H9 (cell line): ENCODE measurements at regions not wholly inside any gene's neighbourhood (a gene's known extent, or its start where the extent isn't known, plus 50 kb on each side); places are given as distances from the start of the nearest gene placed in this dataset.

Experiments
- DNase-seq: peaks from one replicate; pipeline ENCODE4 v3.0.0-alpha.2; 2017
- H2AFZ ChIP-seq: one replicate; pipeline ENCODE4 v1.6.1; 2013; ENCODE audit warnings: mild to moderate bottlenecking, low read length, control low read depth, moderate library complexity
- H2AK5ac ChIP-seq: 2 replicates; pipeline ENCODE4 v1.6.1; 2013; ENCODE audit warnings: low read length, control low read depth, mixed read lengths; ENCODE audit not compliant: insufficient read length
- H2BK120ac ChIP-seq: one replicate; pipeline ENCODE4 v1.6.1; 2013; ENCODE audit warnings: low read depth, mild to moderate bottlenecking, low read length, control low read depth, inconsistent platforms; ENCODE audit not compliant: poor library complexity, severe bottlenecking
- H2BK12ac ChIP-seq: 2 replicates; pipeline ENCODE4 v1.6.1; 2013; ENCODE audit warnings: low read length, control low read depth, mixed read lengths, low read depth; ENCODE audit not compliant: insufficient read length
- H2BK15ac ChIP-seq: 2 replicates; pipeline ENCODE4 v1.6.1; 2013; ENCODE audit warnings: low read depth, low read length, control low read depth
- H2BK20ac ChIP-seq: one replicate; pipeline ENCODE4 v1.6.1; 2013; ENCODE audit warnings: low read depth, mild to moderate bottlenecking, low read length, control low read depth, inconsistent platforms; ENCODE audit not compliant: poor library complexity, severe bottlenecking
- H2BK5ac ChIP-seq: 2 replicates; pipeline ENCODE4 v1.6.1; 2013; ENCODE audit warnings: low read length, control low read depth, mixed read lengths; ENCODE audit not compliant: insufficient read length
- H3K14ac ChIP-seq: 2 replicates; pipeline ENCODE4 v1.6.1; 2013; ENCODE audit warnings: low read length, control low read depth; ENCODE audit not compliant: insufficient read depth
- H3K18ac ChIP-seq: 2 replicates; pipeline ENCODE4 v1.6.1; 2013; ENCODE audit warnings: low read depth, mild to moderate bottlenecking, mixed read lengths, low read length, control low read depth; ENCODE audit not compliant: insufficient read length
- H3K23ac ChIP-seq: 2 replicates; pipeline ENCODE4 v1.6.1; 2013; ENCODE audit warnings: low read length, control low read depth, mixed read lengths, low read depth; ENCODE audit not compliant: insufficient read length
- H3K23me2 ChIP-seq: 2 replicates; pipeline ENCODE4 v1.6.1; 2013; ENCODE audit warnings: low read depth, mild to moderate bottlenecking, mixed read lengths, low read length, control low read depth; ENCODE audit not compliant: insufficient read length, poor library complexity, severe bottlenecking
- H3K27ac ChIP-seq: 2 replicates; pipeline ENCODE4 v1.5.1; 2013; ENCODE audit warnings: low read length, control low read depth, mixed read lengths, low read depth; ENCODE audit not compliant: insufficient read length
- H3K27me3 ChIP-seq: 2 replicates; pipeline ENCODE4 v1.6.1; 2013; ENCODE audit warnings: low read length, control low read depth, inconsistent platforms; ENCODE audit not compliant: insufficient read depth
- H3K4ac ChIP-seq: 2 replicates; pipeline ENCODE4 v1.6.1; 2013; ENCODE audit warnings: low read depth, mild to moderate bottlenecking, control low read depth, inconsistent platforms, low read length, moderate library complexity
- H3K4me1 ChIP-seq: 2 replicates; pipeline ENCODE4 v1.6.1; 2013; ENCODE audit warnings: low read length, control low read depth, inconsistent platforms; ENCODE audit not compliant: insufficient read depth
- H3K4me2 ChIP-seq: 2 replicates; pipeline ENCODE4 v1.6.1; 2013; ENCODE audit warnings: low read length, control low read depth, mixed read lengths; ENCODE audit not compliant: insufficient read length, insufficient read depth
- H3K56ac ChIP-seq: 2 replicates; pipeline ENCODE4 v1.6.1; 2013; ENCODE audit warnings: low read depth, mild to moderate bottlenecking, mixed read lengths, low read length, control low read depth; ENCODE audit not compliant: insufficient read length
- H3K79me1 ChIP-seq: 2 replicates; pipeline ENCODE4 v1.6.1; 2013; ENCODE audit warnings: low read depth, mild to moderate bottlenecking, moderate library complexity, low read length, control low read depth, inconsistent platforms; ENCODE audit not compliant: insufficient read depth, poor library complexity, severe bottlenecking
- H3K79me2 ChIP-seq: 2 replicates; pipeline ENCODE4 v1.6.1; 2013; ENCODE audit warnings: low read length, control low read depth, inconsistent platforms; ENCODE audit not compliant: insufficient read depth
- H3K9ac ChIP-seq: 2 replicates; pipeline ENCODE4 v1.6.1; 2013; ENCODE audit warnings: low read length, control low read depth, mixed read lengths; ENCODE audit not compliant: insufficient read length; ENCODE audit errors: extremely low read depth
- H3K9me3 ChIP-seq: one replicate; pipeline ENCODE4 v1.6.1; 2013; ENCODE audit warnings: low read depth, low read length, inconsistent platforms; ENCODE audit not compliant: control insufficient read depth
- H3T11ph ChIP-seq: one replicate; pipeline ENCODE4 v1.6.1; 2013; ENCODE audit warnings: mild to moderate bottlenecking, low read length, control low read depth, inconsistent platforms
- H4K20me1 ChIP-seq: one replicate; pipeline ENCODE4 v1.6.1; 2013; ENCODE audit not compliant: control insufficient read depth, insufficient read length, insufficient read depth
- H4K5ac ChIP-seq: 2 replicates; pipeline ENCODE4 v1.6.1; 2013; ENCODE audit warnings: low read depth, mild to moderate bottlenecking, mixed read lengths, low read length, control low read depth; ENCODE audit not compliant: insufficient read length
- H4K8ac ChIP-seq: replicated peaks from 2 replicates; pipeline ENCODE4 v1.6.1; 2013; ENCODE audit warnings: low read length, control low read depth, mixed read lengths, low read depth; ENCODE audit not compliant: insufficient read length
- H4K91ac ChIP-seq: 2 replicates; pipeline ENCODE4 v1.6.1; 2013; ENCODE audit warnings: low read depth, mild to moderate bottlenecking, moderate library complexity, mixed read lengths, low read length, control low read depth; ENCODE audit not compliant: insufficient read length
- H3K27ac Mint-ChIP-seq, 3 experiments: 2 replicates in 2 of 3; 3 replicates in 1 of 3; pipeline ENCODE4 v1.8.0; 2020 to 2021; ENCODE audit warnings: mixed read lengths in 3 of 3, mild to moderate bottlenecking in 1 of 3, moderate library complexity in 1 of 3
- H3K27me3 Mint-ChIP-seq: 2 replicates; pipeline ENCODE4 v1.8.0; 2021; ENCODE audit warnings: low read depth, mild to moderate bottlenecking, moderate library complexity, mixed read lengths
- H3K36me3 Mint-ChIP-seq, 3 experiments: 2 replicates in 2 of 3; 3 replicates in 1 of 3; pipeline ENCODE4 v1.8.0; 2020 to 2021; ENCODE audit warnings: low read depth in 3 of 3, mixed read lengths in 3 of 3; ENCODE audit not compliant: insufficient read depth in 1 of 3
- H3K4me1 Mint-ChIP-seq, 2 experiments: 2 replicates each; pipeline ENCODE4 v1.8.0; 2020; ENCODE audit warnings: mixed read lengths in 2 of 2
- H3K4me3 Mint-ChIP-seq, 2 experiments: 2 replicates in 1 of 2; 3 replicates in 1 of 2; pipeline ENCODE4 v1.8.0; 2020 to 2021; ENCODE audit warnings: mild to moderate bottlenecking in 2 of 2, mixed read lengths in 2 of 2, moderate library complexity in 1 of 2
- H3K9me3 Mint-ChIP-seq, 2 experiments: 2 replicates in 1 of 2; 3 replicates in 1 of 2; pipeline ENCODE4 v1.8.0; 2020; ENCODE audit warnings: mild to moderate bottlenecking in 2 of 2, mixed read lengths in 2 of 2, moderate library complexity in 1 of 2
- WGBS: extraction: QIAGEN DNeasy Blood & Tissue Kit; methylation state at CpG from one replicate; pipeline ENCODE4 v1.1.7; 2013; ENCODE audit warnings: missing lambda C conversion rate, low lambda C conversion rate, mixed read lengths; ENCODE audit not compliant: insufficient read length; ENCODE audit errors: extremely low coverage; 5-methylcytosine and 5-hydroxymethylcytosine counted together
- TF ChIP-seq, protein P1 (sequence below): fragments of 200-600 bp; sonication (generic); conservative IDR thresholded peaks from 3 replicates; pipeline ENCODE4 v1.8.0; 2021; ENCODE audit warnings: antibody characterized with exemption, mild to moderate bottlenecking

DNA sequence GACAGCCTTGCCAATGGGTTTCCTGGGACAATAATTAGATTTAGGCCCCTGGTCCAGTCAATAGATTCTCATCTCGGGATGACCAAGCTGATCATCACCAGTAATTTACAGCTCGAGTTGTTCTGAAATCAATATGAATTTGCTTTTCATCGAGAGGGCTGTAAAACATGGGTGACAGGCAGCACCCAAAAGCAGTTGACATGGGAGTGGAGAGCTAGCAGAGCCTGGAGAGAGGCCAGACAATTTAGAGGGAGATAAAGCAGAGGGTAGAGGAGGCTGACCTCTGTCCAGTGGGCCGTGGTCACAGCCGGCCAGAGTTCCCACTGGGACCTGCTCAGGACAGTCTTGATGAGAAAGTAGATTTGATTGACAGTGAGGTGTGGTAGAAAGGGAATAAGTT, 157.3 kb downstream of the ASCL4 start:
- TF ChIP-seq, protein P1, sequence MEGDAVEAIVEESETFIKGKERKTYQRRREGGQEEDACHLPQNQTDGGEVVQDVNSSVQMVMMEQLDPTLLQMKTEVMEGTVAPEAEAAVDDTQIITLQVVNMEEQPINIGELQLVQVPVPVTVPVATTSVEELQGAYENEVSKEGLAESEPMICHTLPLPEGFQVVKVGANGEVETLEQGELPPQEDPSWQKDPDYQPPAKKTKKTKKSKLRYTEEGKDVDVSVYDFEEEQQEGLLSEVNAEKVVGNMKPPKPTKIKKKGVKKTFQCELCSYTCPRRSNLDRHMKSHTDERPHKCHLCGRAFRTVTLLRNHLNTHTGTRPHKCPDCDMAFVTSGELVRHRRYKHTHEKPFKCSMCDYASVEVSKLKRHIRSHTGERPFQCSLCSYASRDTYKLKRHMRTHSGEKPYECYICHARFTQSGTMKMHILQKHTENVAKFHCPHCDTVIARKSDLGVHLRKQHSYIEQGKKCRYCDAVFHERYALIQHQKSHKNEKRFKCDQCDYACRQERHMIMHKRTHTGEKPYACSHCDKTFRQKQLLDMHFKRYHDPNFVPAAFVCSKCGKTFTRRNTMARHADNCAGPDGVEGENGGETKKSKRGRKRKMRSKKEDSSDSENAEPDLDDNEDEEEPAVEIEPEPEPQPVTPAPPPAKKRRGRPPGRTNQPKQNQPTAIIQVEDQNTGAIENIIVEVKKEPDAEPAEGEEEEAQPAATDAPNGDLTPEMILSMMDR = no peak
- no peaks in the 10 kb centered on the region for H3K4me1 ChIP-seq
- H3K9me3 ChIP-seq = no peaks in the 10 kb centered on the region
- Mint-ChIP-seq H3K9me3 (no peaks in the 10 kb centered on the region), H3K27me3 (peaks cover 65% of the 10 kb centered on the region), H3K36me3 (no peaks in the 10 kb centered on the region), H3K4me3 (no peak overlapping the region), H3K27ac (no peak overlapping the region), H3K4me1 (no peaks in the 10 kb centered on the region)
- H2BK120ac ChIP-seq = no peak overlapping the region
- H2BK5ac ChIP-seq = no peak overlapping the region
- H3K27ac ChIP-seq = no peak overlapping the region
- no peaks in the 10 kb centered on the region for H3K23me2 ChIP-seq
- no peak overlapping the region for H3K14ac ChIP-seq
- no peak overlapping the region for H3T11ph ChIP-seq
- no peak overlapping the region for H4K5ac ChIP-seq
- no peak overlapping the region for H2BK12ac ChIP-seq
- H3K18ac ChIP-seq = no peak overlapping the region
- no peak overlapping the region for H3K4me2 ChIP-seq
- no peak overlapping the region for H2AFZ ChIP-seq
- H2BK20ac ChIP-seq = no peak overlapping the region
- DNase-seq = no peak
- no peaks in the 10 kb centered on the region for H4K20me1 ChIP-seq
- no peaks in the 10 kb centered on the region for H3K79me1 ChIP-seq
- H3K4ac ChIP-seq = no peak overlapping the region
- no peak overlapping the region for H3K23ac ChIP-seq
- no peak overlapping the region for H2AK5ac ChIP-seq
- no peaks in the 10 kb centered on the region for H3K27me3 ChIP-seq
- no CpG with 5 or more reads among the region's 5 CpGs for WGBS
- no peak overlapping the region for H3K9ac ChIP-seq
- no peak overlapping the region for H4K8ac ChIP-seq
- no peak overlapping the region for H2BK15ac ChIP-seq
- no peaks in the 10 kb centered on the region for H3K79me2 ChIP-seq
- no peak overlapping the region for H3K56ac ChIP-seq
- H4K91ac ChIP-seq = no peak overlapping the region
